ENCODE measurements at regions not wholly inside any gene's neighbourhood (a gene's known extent, or its start where the extent isn't known, plus 50 kb on each side); places are given as distances from the start of the nearest gene placed in this dataset.
"Not testable (repeated sequence)": the region's sequence is repeated elsewhere in the genome, so short reads cannot be mapped to it uniquely, and the experiment has no call there.

DNA sequence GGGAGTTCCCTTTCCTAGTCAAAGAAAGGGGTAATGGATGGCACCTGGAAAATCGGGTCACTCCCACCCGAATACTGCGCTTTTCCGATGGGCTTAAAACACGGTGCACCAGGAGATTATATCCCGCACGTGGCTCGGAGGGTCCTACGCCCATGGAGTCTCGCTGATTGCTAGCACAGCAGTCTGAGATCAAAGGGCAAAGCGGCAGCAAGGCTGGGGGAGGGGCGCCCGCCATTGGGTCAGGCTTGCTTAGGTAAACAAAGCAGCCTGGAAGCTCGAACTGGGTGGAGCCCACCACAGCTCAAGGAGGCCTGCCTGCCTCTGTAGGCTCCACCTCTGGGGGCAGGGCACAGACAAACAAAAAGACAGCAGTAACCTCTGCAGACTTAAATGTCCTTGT lies 683.3 kb upstream of the MIR17HG start:
- H3K9me2 ChIP-seq (replicated peaks; ENCODE audit: insufficient read depth, low read length); DNase-seq; H3K79me2 ChIP-seq (ENCODE audit: low read length); H4K20me1 ChIP-seq (ENCODE audit: insufficient read depth, low read depth, low read length); H3K4me3 ChIP-seq (ENCODE audit: low read length); H3K27me3 ChIP-seq (ENCODE audit: low read length); H3K9ac ChIP-seq (ENCODE audit: low read length); H3K4me2 ChIP-seq (ENCODE audit: low read depth, low read length, poor library complexity, severe bottlenecking); H3K9me3 ChIP-seq (ENCODE audit: low read length); H3K36me3 ChIP-seq (ENCODE audit: insufficient read depth, low read length); H3K4me1 ChIP-seq (ENCODE audit: low read length); H3K27ac ChIP-seq (ENCODE audit: low read length); H2AFZ ChIP-seq (ENCODE audit: low read length): not testable (repeated sequence)

DNA sequence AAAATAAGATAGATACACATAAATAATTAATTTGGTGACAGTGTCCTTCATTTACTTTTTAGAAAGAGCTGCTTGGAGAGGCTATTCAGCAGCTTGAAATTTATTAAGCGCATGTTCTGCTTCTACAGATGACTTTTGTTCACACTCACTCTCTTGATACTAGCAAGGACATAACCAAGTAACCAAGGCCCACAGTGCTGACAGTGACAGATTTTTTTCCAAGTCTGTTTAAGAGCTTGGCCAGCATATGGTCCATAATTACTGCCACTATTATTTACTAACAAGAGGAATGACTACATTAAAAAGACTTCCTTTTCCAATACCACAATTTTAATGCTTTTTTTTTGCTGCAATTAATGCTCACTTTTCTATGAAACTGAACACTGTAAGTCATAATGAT lies 673.7 kb upstream of the MIR17HG start:
- Histone ChIP-seq H3K9me2 (replicated peaks; ENCODE audit: insufficient read depth, low read length) (no peaks in the 10 kb centered on the region), H3K4me3 (ENCODE audit: low read length) (no peak overlapping the region), H3K36me3 (ENCODE audit: insufficient read depth, low read length) (no peaks in the 10 kb centered on the region), H3K9ac (ENCODE audit: low read length) (no peak overlapping the region), H3K27me3 (ENCODE audit: low read length) (no peaks in the 10 kb centered on the region), H3K27ac (ENCODE audit: low read length) (no peak overlapping the region), H3K4me2 (ENCODE audit: low read depth, low read length, poor library complexity, severe bottlenecking) (no peak overlapping the region), H2AFZ (ENCODE audit: low read length) (no peak overlapping the region), H3K9me3 (ENCODE audit: low read length) (no peaks in the 10 kb centered on the region), H3K79me2 (ENCODE audit: low read length) (no peaks in the 10 kb centered on the region), H4K20me1 (ENCODE audit: insufficient read depth, low read depth, low read length) (no peaks in the 10 kb centered on the region), H3K4me1 (ENCODE audit: low read length) (no peaks in the 10 kb centered on the region)
- no peak for DNase-seq

DNA sequence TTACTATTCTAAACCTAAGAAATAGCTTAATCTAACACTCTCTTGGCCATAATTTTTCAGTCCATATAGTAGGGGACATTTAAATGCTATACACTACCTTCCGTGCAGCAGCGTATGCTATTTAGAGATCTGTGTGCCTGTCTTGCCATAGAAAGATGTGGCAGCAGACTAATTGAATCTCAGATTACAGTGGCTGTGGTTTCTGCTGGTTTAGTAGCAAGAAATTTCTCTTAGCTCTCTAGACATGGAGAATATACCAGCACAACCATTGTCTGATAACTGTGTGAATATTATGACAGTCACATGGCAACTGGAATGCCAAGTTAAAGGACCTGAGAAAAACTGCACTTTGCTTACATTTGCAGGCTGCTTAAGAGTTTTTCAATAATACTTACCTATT lies 672.4 kb upstream of the MIR17HG start:
- Histone ChIP-seq H3K36me3 (ENCODE audit: insufficient read depth, low read length) (no peaks in the 10 kb centered on the region), H3K4me1 (ENCODE audit: low read length) (no peaks in the 10 kb centered on the region), H3K27ac (ENCODE audit: low read length) (no peak overlapping the region), H3K27me3 (ENCODE audit: low read length) (no peaks in the 10 kb centered on the region), H2AFZ (ENCODE audit: low read length) (no peak overlapping the region), H3K9ac (ENCODE audit: low read length) (no peak overlapping the region), H3K9me2 (replicated peaks; ENCODE audit: insufficient read depth, low read length) (no peaks in the 10 kb centered on the region), H3K4me2 (ENCODE audit: low read depth, low read length, poor library complexity, severe bottlenecking) (no peak overlapping the region), H4K20me1 (ENCODE audit: insufficient read depth, low read depth, low read length) (no peaks in the 10 kb centered on the region), H3K4me3 (ENCODE audit: low read length) (no peak overlapping the region), H3K79me2 (ENCODE audit: low read length) (no peaks in the 10 kb centered on the region), H3K9me3 (ENCODE audit: low read length) (no peaks in the 10 kb centered on the region)
- no peak for DNase-seq

DNA sequence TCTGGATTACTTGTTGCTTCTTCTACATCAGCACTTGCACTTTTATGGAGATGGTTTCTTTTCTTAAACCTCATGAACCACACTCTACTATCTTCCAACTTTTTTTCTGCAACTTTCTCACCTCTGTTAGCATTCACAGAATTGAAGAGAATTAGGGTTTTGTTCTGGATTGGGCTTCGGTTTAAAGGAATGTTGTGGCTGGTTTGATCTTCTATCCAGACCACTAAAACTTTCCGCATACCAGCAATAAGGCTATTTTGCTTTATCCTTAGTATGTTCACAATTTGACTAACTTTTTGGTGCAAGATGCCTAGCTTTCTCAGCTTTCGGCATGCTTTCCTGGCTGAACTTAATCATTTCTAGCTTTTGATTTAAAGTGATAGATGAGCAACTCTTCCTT lies 666.7 kb upstream of the MIR17HG start:
- Histone ChIP-seq H3K27me3 (ENCODE audit: low read length) (no peaks in the 10 kb centered on the region), H3K27ac (ENCODE audit: low read length) (no peak overlapping the region)

DNA sequence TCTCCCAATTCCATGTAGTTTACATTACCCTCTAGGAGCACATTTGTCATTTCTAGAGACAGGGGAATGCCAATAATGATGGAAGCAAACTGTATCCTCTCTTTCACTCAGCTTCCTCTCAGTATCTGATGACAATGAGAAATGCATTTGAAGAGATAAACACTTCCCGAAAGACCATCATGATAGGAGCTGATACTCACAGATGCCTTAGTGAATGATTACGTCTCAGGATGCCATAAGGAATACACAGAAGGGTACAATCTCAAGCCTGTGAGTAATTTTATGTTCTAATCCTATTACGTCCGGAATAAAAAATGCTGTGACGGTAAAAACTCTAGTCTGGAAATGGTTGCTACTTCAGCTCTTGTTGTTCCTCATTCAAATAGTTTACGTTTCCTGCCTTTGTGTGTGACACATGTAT lies 663.8 kb upstream of the MIR17HG start:
- H3K36me3 ChIP-seq (ENCODE audit: insufficient read depth, low read length) = no peaks in the 10 kb centered on the region
- no peak for DNase-seq

More for the DNA sequence above, 666.7 kb upstream of the MIR17HG start:
- no peak overlapping the region for H3K4me3 ChIP-seq (ENCODE audit: low read length)
- no peak overlapping the region for H3K9ac ChIP-seq (ENCODE audit: low read length)
- H2AFZ ChIP-seq (ENCODE audit: low read length) = no peak overlapping the region
- H3K9me2 ChIP-seq (replicated peaks; ENCODE audit: insufficient read depth, low read length) = no peaks in the 10 kb centered on the region
- no peaks in the 10 kb centered on the region for H4K20me1 ChIP-seq (ENCODE audit: insufficient read depth, low read depth, low read length)
- H3K4me1 ChIP-seq (ENCODE audit: low read length) = no peaks in the 10 kb centered on the region
- DNase-seq = no peak
- H3K9me3 ChIP-seq (ENCODE audit: low read length) = no peaks in the 10 kb centered on the region
- no peaks in the 10 kb centered on the region for H3K36me3 ChIP-seq (ENCODE audit: insufficient read depth, low read length)
- H3K79me2 ChIP-seq (ENCODE audit: low read length) = no peaks in the 10 kb centered on the region
- no peak overlapping the region for H3K4me2 ChIP-seq (ENCODE audit: low read depth, low read length, poor library complexity, severe bottlenecking)

DNA sequence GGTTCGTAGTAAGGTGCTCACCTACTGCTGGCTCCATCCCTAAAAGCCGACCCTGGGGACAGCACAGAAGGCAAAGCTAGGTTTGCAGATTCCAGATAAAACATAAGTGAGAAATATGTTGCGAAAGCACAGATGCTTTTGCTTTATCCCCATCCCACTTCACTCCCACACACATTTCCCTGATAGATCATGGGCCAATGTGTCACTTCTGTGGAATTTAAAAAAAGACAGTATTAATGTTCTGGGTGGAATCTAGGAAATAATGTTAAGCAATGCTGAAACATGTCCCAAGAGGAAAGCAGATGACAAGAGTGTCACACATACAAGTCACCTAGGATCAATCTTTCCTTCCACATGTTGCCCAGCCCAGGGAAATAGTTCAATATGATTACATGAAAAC lies 661.0 kb upstream of the MIR17HG start:
- H3K9ac ChIP-seq (ENCODE audit: low read length) = no peak overlapping the region
- no peaks in the 10 kb centered on the region for H3K27me3 ChIP-seq (ENCODE audit: low read length)
- no peak overlapping the region for H2AFZ ChIP-seq (ENCODE audit: low read length)

More for the DNA sequence above, 663.8 kb upstream of the MIR17HG start:
- no peak overlapping the region for H2AFZ ChIP-seq (ENCODE audit: low read length)
- no peak overlapping the region for H3K4me2 ChIP-seq (ENCODE audit: low read depth, low read length, poor library complexity, severe bottlenecking)
- H3K27ac ChIP-seq (ENCODE audit: low read length) = no peak overlapping the region
- H3K9ac ChIP-seq (ENCODE audit: low read length) = no peak overlapping the region
- no peaks in the 10 kb centered on the region for H3K9me2 ChIP-seq (replicated peaks; ENCODE audit: insufficient read depth, low read length)
- H3K4me1 ChIP-seq (ENCODE audit: low read length) = no peaks in the 10 kb centered on the region
- H4K20me1 ChIP-seq (ENCODE audit: insufficient read depth, low read depth, low read length) = no peaks in the 10 kb centered on the region
- H3K79me2 ChIP-seq (ENCODE audit: low read length) = no peaks in the 10 kb centered on the region
- H3K4me3 ChIP-seq (ENCODE audit: low read length) = no peak overlapping the region
- no peaks in the 10 kb centered on the region for H3K9me3 ChIP-seq (ENCODE audit: low read length)
- H3K27me3 ChIP-seq (ENCODE audit: low read length) = no peaks in the 10 kb centered on the region

DNA sequence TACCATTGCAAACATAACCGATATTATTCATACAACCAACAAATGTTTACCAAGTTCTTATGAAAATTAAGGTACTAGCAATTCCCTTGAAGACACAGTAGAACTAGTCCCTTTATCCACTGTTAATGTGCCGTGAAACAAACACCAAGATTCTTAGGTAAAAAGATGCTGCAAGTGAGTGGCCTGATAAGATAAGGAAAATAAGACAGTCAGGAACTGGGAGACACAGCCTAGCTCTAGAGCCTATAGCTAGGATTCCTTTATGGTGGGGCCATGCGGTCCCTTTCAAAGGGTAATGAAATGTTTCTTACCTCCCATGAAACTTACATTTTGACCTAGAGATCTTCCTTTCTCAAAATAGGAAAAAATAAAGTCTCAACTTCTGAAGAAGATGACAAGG lies 658.4 kb upstream of the MIR17HG start:
- Histone ChIP-seq H3K27me3 (ENCODE audit: low read length) (no peaks in the 10 kb centered on the region), H3K4me1 (ENCODE audit: low read length) (no peaks in the 10 kb centered on the region), H3K27ac (ENCODE audit: low read length) (no peak overlapping the region), H3K9ac (ENCODE audit: low read length) (no peak overlapping the region), H2AFZ (ENCODE audit: low read length) (no peak overlapping the region), H3K9me3 (ENCODE audit: low read length) (no peaks in the 10 kb centered on the region), H4K20me1 (ENCODE audit: insufficient read depth, low read depth, low read length) (no peaks in the 10 kb centered on the region), H3K4me2 (ENCODE audit: low read depth, low read length, poor library complexity, severe bottlenecking) (no peak overlapping the region), H3K9me2 (replicated peaks; ENCODE audit: insufficient read depth, low read length) (no peaks in the 10 kb centered on the region), H3K79me2 (ENCODE audit: low read length) (no peaks in the 10 kb centered on the region), H3K36me3 (ENCODE audit: insufficient read depth, low read length) (no peaks in the 10 kb centered on the region), H3K4me3 (ENCODE audit: low read length) (no peak overlapping the region)
- DNase-seq = no peak

More for the DNA sequence above, 661.0 kb upstream of the MIR17HG start:
- H3K4me1 ChIP-seq (ENCODE audit: low read length) = no peaks in the 10 kb centered on the region
- H3K27ac ChIP-seq (ENCODE audit: low read length) = no peak overlapping the region
- no peaks in the 10 kb centered on the region for H3K36me3 ChIP-seq (ENCODE audit: insufficient read depth, low read length)
- H3K9me2 ChIP-seq (replicated peaks; ENCODE audit: insufficient read depth, low read length) = no peaks in the 10 kb centered on the region
- no peaks in the 10 kb centered on the region for H3K79me2 ChIP-seq (ENCODE audit: low read length)
- DNase-seq = no peak
- H3K9me3 ChIP-seq (ENCODE audit: low read length) = no peaks in the 10 kb centered on the region
- H3K4me3 ChIP-seq (ENCODE audit: low read length) = no peak overlapping the region
- H4K20me1 ChIP-seq (ENCODE audit: insufficient read depth, low read depth, low read length) = no peaks in the 10 kb centered on the region
- H3K4me2 ChIP-seq (ENCODE audit: low read depth, low read length, poor library complexity, severe bottlenecking) = no peak overlapping the region

DNA sequence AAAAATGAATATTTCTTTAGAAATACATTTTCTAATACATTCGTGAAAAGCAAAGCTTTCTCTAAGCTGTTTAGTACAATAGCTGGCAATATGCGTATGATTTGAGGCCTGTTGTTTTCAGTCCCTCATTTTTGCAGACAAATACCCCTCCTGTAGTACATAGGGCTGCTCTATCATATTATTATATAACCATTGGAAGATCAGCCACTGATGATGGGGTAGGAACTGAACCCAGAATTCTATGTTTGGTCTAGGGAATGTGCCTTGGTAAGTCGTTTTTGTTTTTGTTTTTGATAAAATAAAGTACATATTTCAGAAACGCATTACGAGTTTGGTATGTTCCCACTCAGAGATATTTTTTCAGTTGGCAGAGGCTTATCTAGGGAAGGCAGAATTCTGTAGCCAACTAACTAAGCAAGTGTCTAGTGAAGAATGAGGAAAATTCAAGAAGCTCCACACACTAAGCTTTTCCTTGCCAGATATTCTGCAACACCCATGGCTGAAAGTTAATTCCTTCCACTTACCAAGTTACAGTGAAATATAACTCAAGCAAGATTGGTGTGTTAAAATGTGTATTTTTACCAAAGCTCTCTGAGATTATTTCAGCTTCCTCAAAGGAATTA lies 656.9 kb upstream of the MIR17HG start:
- no peak overlapping the region for H3K4me3 ChIP-seq (ENCODE audit: low read length)
- DNase-seq = no peak
- H3K4me1 ChIP-seq (ENCODE audit: low read length) = no peaks in the 10 kb centered on the region
- no peak overlapping the region for H3K4me2 ChIP-seq (ENCODE audit: low read depth, low read length, poor library complexity, severe bottlenecking)
- no peaks in the 10 kb centered on the region for H3K27me3 ChIP-seq (ENCODE audit: low read length)
- H3K27ac ChIP-seq (ENCODE audit: low read length) = no peak overlapping the region
- H2AFZ ChIP-seq (ENCODE audit: low read length) = no peak overlapping the region
- H4K20me1 ChIP-seq (ENCODE audit: insufficient read depth, low read depth, low read length) = no peaks in the 10 kb centered on the region
- H3K9me2 ChIP-seq (replicated peaks; ENCODE audit: insufficient read depth, low read length) = no peaks in the 10 kb centered on the region
- no peaks in the 10 kb centered on the region for H3K36me3 ChIP-seq (ENCODE audit: insufficient read depth, low read length)
- no peaks in the 10 kb centered on the region for H3K9me3 ChIP-seq (ENCODE audit: low read length)
- no peaks in the 10 kb centered on the region for H3K79me2 ChIP-seq (ENCODE audit: low read length)
- no peak overlapping the region for H3K9ac ChIP-seq (ENCODE audit: low read length)

DNA sequence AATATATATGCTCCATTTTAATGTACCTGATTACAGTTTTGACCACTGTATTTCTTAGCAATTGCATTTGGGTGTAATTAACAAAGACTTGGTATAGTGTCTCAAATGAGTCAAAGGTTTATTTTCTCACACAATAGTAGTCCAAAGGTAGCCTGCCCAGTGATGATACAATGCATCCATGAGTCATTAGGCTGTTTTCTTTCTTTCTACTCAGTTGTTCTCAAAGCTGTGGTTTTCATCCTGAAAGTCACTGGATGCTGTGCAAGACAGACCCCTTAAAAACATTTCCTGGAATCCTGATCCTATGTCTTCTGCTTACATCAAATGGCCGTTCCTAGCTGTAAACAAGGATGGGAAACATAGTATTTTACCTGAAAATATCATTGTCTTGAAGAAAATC lies 651.2 kb upstream of the MIR17HG start:
- Histone ChIP-seq H3K4me3 (ENCODE audit: low read length) (no peak overlapping the region), H3K27me3 (ENCODE audit: low read length) (no peaks in the 10 kb centered on the region), H2AFZ (ENCODE audit: low read length) (no peak overlapping the region), H3K9me2 (replicated peaks; ENCODE audit: insufficient read depth, low read length) (no peaks in the 10 kb centered on the region), H3K36me3 (ENCODE audit: insufficient read depth, low read length) (no peaks in the 10 kb centered on the region), H4K20me1 (ENCODE audit: insufficient read depth, low read depth, low read length) (no peaks in the 10 kb centered on the region), H3K9me3 (ENCODE audit: low read length) (no peaks in the 10 kb centered on the region), H3K27ac (ENCODE audit: low read length) (no peak overlapping the region), H3K9ac (ENCODE audit: low read length) (no peak overlapping the region), H3K4me2 (ENCODE audit: low read depth, low read length, poor library complexity, severe bottlenecking) (no peak overlapping the region), H3K4me1 (ENCODE audit: low read length) (no peaks in the 10 kb centered on the region), H3K79me2 (ENCODE audit: low read length) (no peaks in the 10 kb centered on the region)
- DNase-seq = no peak
